GM12875 (cell line): ENCODE measurements at regions not wholly inside any gene's neighbourhood (a gene's known extent, or its start where the extent isn't known, plus 50 kb on each side); places are given as distances from the start of the nearest gene placed in this dataset.

ENCODE experiments used
- H3K4me3 ChIP-seq: one replicate; pipeline ENCODE4 v1.5.1; 2011; ENCODE audit warnings: low read depth, low read length, control low read depth
- CTCF ChIP-seq: IDR thresholded peaks from 2 replicates; pipeline ENCODE4 v1.5.1; 2011; ENCODE audit warnings: low read depth, mild to moderate bottlenecking, control low read depth, inconsistent platforms, low read length, moderate library complexity, borderline replicate concordance; ENCODE audit not compliant: insufficient read depth

GRCh38 chr6:48568856-48569255, 457.9 kb upstream of the PTCHD4 start:
- no peak overlapping the region for H3K4me3 ChIP-seq
- TF ChIP-seq CTCF: no peak

- H3K4me3 ChIP-seq: no peak overlapping the region
- no peak for TF ChIP-seq CTCF
Measured at GRCh38 chr6:48567016-48567415, 456.0 kb upstream of the PTCHD4 start.

- TF ChIP-seq CTCF: no peak
Measured at GRCh38 chr6:48564036-48564820, 453.2 kb upstream of the PTCHD4 start.

GRCh38 chr6:48563433-48563832, 452.4 kb upstream of the PTCHD4 start:
- H3K4me3 ChIP-seq: no peak overlapping the region

More at GRCh38 chr6:48564036-48564820, 453.2 kb upstream of the PTCHD4 start:
- H3K4me3 ChIP-seq: no peak overlapping the region

GRCh38 chr6:48560408-48560807, 449.4 kb upstream of the PTCHD4 start:
- no peak for TF ChIP-seq CTCF
- no peak overlapping the region for H3K4me3 ChIP-seq

More at GRCh38 chr6:48563433-48563832, 452.4 kb upstream of the PTCHD4 start:
- TF ChIP-seq CTCF: no peak

- no peak overlapping the region for H3K4me3 ChIP-seq
- TF ChIP-seq CTCF: no peak
Measured at GRCh38 chr6:48553467-48554189, 442.6 kb upstream of the PTCHD4 start.

GRCh38 chr6:48552905-48553304, 441.9 kb upstream of the PTCHD4 start:
- no peak overlapping the region for H3K4me3 ChIP-seq
- TF ChIP-seq CTCF: no peak
